ENCODE measurements at regions not wholly inside any gene's neighbourhood (a gene's known extent, or its start where the extent isn't known, plus 50 kb on each side); places are given as distances from the start of the nearest gene placed in this dataset.

DNA sequence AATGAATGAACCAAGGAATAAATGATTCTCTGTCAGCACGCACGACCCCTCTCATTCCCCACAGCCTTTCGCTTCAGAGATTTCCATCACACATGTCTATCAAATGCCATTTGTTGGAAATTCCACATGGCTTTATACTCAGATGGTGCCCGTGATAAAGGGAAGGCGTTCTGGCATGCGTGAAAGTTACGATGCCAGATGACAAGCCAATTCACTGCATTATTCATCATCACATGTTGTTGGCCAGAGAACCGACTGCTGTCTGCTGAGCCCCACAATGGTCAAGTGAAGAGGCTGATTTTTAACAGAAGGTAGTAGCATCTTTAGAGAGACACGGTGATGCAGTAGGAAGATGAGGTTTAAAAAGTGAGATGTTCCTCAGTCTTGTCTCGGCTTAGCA lies 74.1 kb upstream of the FRMD4B start:
- Histone ChIP-seq H4K20me1 (replicated peaks; ENCODE audit: control insufficient read depth, insufficient read depth, low read length) (no peaks in the 10 kb centered on the region), H3K27me3 (ENCODE audit: control insufficient read depth in 2 of 2, insufficient read depth in 2 of 2, low read length in 2 of 2) (no peaks in the 10 kb centered on the region), H3K36me3 (ENCODE audit: control insufficient read depth, insufficient read depth, low read length) (no peaks in the 10 kb centered on the region), H3K79me2 (ENCODE audit: control insufficient read depth, insufficient read depth, low read length) (no peaks in the 10 kb centered on the region), H3K9me1 (ENCODE audit: control insufficient read depth, insufficient read depth, low read length) (no peaks in the 10 kb centered on the region), H3K4me2 (ENCODE audit: insufficient read depth, low read length) (no peak overlapping the region), H2AFZ (ENCODE audit: low read depth, low read length) (no peak overlapping the region), H3K27ac (ENCODE audit: extremely low read depth, low read depth, low read length) (no peak overlapping the region), H3K4me3 (no peak overlapping the region), H3K4me1 (replicated peaks in 1 of 2; ENCODE audit: control insufficient read depth in 2 of 2, insufficient read depth in 2 of 2, low read length in 2 of 2) (no peaks in the 10 kb centered on the region), H3K9me3 (replicated peaks; ENCODE audit: control insufficient read depth, insufficient read depth, low read depth, low read length) (no peaks in the 10 kb centered on the region), H3K9ac (ENCODE audit: insufficient read depth in 1 of 2, low read depth in 2 of 2, low read length in 2 of 2) (no peak overlapping the region)
- FAIRE-seq (no peak), ATAC-seq (no peak), DNase-seq (ENCODE audit: extremely low read depth in 1 of 4, low spot score in 3 of 4) (no peak)
- WGBS (ENCODE audit: insufficient coverage, low coverage, missing lambda C conversion rate) = 6% methylated on average over 10 of the region's 10 CpGs
- ChIA-PET CTCF (ENCODE audit: low intra/inter-chr PET ratio) (no interaction called here), POLR2A (no interaction called here)
- BruUV-seq (replicated peaks) = no TSS peak
- intact Hi-C loops (cut with micrococcal nuclease) (no loop called here), in situ Hi-C loops (cut with MboI) (no loop called here)
- TF ChIP-seq, protein P1, sequence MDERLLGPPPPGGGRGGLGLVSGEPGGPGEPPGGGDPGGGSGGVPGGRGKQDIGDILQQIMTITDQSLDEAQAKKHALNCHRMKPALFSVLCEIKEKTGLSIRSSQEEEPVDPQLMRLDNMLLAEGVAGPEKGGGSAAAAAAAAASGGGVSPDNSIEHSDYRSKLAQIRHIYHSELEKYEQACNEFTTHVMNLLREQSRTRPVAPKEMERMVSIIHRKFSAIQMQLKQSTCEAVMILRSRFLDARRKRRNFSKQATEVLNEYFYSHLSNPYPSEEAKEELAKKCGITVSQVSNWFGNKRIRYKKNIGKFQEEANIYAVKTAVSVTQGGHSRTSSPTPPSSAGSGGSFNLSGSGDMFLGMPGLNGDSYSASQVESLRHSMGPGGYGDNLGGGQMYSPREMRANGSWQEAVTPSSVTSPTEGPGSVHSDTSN (CRISPR knock-in tag; IDR thresholded peaks at IDR 0.05; ENCODE audit: low read depth) = no peak
- TF ChIP-seq, protein P1 (tag; conservative IDR thresholded peaks at IDR 0.05; ENCODE audit: low read depth) = no peak
- TF ChIP-seq PURB (CRISPR knock-in tag; IDR thresholded peaks at IDR 0.05; ENCODE audit: low read depth) (no peak), ZNF347 (CRISPR knock-in tag; IDR thresholded peaks at IDR 0.05; ENCODE audit: low read depth) (no peak), TBL1XR1 (IDR thresholded peaks at IDR 0.05; ENCODE audit: low read length in 2 of 2) (no peak), ETS2 (tag; IDR thresholded peaks at IDR 0.05; ENCODE audit: borderline replicate concordance, poor library complexity, severe bottlenecking) (no peak), PRMT5 (CRISPR knock-in tag; IDR thresholded peaks at IDR 0.05) (no peak), RBM14 (IDR thresholded peaks at IDR 0.05; ENCODE audit: borderline replicate concordance, insufficient read depth, low read depth, low read length) (no peak)
- TF ChIP-seq, protein P2, sequence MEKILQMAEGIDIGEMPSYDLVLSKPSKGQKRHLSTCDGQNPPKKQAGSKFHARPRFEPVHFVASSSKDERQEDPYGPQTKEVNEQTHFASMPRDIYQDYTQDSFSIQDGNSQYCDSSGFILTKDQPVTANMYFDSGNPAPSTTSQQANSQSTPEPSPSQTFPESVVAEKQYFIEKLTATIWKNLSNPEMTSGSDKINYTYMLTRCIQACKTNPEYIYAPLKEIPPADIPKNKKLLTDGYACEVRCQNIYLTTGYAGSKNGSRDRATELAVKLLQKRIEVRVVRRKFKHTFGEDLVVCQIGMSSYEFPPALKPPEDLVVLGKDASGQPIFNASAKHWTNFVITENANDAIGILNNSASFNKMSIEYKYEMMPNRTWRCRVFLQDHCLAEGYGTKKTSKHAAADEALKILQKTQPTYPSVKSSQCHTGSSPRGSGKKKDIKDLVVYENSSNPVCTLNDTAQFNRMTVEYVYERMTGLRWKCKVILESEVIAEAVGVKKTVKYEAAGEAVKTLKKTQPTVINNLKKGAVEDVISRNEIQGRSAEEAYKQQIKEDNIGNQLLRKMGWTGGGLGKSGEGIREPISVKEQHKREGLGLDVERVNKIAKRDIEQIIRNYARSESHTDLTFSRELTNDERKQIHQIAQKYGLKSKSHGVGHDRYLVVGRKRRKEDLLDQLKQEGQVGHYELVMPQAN (IDR thresholded peaks at IDR 0.05; ENCODE audit: borderline replicate concordance) = no peak
- TF ChIP-seq, protein P3, sequence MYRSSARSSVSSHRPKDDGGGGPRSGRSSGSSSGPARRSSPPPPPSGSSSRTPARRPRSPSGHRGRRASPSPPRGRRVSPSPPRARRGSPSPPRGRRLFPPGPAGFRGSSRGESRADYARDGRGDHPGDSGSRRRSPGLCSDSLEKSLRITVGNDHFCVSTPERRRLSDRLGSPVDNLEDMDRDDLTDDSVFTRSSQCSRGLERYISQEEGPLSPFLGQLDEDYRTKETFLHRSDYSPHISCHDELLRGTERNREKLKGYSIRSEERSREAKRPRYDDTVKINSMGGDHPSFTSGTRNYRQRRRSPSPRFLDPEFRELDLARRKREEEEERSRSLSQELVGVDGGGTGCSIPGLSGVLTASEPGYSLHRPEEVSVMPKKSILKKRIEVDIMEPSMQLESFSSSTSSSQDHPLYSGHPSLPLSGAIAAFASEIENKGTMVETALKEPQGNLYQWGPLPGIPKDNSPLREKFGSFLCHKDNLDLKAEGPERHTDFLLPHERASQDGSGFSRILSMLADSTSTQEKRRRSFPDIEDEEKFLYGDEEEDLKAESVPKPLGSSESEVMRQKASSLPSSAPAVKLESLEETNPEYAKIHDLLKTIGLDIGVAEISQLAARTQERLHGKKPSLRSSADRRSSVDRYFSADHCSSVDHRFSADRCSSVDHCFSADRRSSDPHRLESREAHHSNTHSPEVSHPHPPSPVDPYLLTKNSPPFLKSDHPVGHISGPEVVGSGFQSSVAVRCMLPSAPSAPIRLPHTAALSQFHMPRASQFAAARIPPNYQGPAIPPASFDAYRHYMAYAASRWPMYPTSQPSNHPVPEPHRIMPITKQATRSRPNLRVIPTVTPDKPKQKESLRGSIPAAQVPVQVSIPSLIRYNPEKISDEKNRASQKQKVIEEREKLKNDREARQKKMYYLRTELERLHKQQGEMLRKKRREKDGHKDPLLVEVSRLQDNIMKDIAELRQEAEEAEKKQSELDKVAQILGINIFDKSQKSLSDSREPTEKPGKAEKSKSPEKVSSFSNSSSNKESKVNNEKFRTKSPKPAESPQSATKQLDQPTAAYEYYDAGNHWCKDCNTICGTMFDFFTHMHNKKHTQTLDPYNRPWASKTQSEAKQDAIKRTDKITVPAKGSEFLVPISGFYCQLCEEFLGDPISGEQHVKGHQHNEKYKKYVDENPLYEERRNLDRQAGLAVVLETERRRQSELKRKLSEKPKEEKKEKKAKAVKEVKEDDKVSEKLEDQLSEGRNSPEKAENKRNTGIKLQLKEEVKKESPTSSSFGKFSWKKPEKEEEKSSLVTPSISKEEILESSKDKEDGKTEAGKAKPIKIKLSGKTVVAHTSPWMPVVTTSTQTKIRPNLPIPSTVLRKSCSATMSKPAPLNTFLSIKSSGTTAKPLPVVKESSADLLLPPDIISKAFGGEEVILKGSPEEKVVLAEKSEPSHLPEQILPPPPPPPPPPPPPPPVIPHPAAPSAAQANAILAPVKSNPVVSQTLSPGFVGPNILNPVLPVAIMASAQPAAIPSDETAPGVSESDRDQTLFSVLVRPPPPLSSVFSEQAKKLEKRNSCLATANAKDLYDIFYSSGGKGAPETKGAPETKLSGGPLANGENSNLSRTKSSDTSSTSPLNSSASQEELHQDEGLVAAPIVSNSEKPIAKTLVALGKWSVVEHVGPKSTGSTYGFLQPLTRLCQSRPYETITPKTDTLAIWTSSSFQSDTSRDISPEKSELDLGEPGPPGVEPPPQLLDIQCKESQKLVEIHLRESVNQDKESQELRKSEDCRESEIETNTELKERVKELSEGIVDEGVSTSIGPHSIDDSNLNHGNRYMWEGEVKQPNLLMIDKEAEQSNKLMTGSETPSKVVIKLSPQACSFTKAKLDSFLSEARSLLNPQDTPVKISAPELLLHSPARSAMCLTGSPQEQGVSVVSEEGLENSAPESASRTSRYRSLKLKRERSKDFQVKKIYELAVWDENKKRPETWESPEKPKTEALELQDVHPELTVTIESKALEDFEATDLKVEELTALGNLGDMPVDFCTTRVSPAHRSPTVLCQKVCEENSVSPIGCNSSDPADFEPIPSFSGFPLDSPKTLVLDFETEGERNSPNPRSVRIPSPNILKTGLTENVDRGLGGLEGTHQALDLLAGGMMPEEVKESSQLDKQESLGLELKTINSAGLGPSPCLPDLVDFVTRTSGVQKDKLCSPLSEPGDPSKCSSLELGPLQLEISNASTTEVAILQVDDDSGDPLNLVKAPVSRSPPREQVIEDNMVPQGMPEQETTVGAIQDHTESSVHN (IDR thresholded peaks at IDR 0.05; ENCODE audit: borderline replicate concordance in 1 of 2, low read depth in 1 of 2) = no peak
